ENCODE measurements at regions not wholly inside any gene's neighbourhood (a gene's known extent, or its start where the extent isn't known, plus 50 kb on each side); places are given as distances from the start of the nearest gene placed in this dataset.

DNA sequence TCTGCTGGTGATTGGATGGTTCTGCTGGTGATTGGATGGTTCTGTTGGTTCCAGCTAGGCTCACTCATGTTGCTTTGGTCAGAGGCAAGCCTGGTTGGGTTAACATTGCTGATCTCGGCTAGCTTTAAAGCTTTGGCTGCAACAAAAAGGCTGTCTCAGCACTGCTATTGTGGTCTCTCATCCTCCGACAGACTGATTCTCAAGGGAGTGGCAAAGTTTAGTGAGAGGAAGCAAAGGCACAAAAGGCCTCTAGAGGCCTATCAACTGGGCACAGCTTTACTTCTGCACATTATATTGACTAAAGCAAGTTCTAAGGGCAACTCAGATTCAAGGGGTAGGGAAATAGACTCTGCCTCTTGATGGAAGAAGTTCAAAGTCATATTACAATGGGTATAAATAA is 84.7 kb upstream of the LGR5 start:
- no peak for DNase-seq
- 27 to 34% (median 31%) methylated on average over 2 of the region's 2 CpGs for WGBS, 4 donors
- intact Hi-C loops (cut with DNase I) = no loop called here

GRCh38 chr12:71353607-71354006 is 86.0 kb upstream of the LGR5 start:
- peaks cover 0 to 3% (median 0%) of the 10 kb centered on the region in 12 donors for H3K9me3 ChIP-seq
- WGBS, 4 donors = 63 to 84% (median 78%) methylated on average over 2 of the region's 2 CpGs
- ATAC-seq (no peak), DNase-seq (no peak)
- no peaks in the 10 kb centered on the region for H3K36me3 ChIP-seq
- H3K4me1 ChIP-seq = no peaks in the 10 kb centered on the region
- no peaks in the 10 kb centered on the region for H3K27me3 ChIP-seq
- no peak overlapping the region for H3K27ac ChIP-seq
- intact Hi-C loops (cut with DNase I) = no loop called here
- H3K4me3 ChIP-seq = no peak overlapping the region
- TF ChIP-seq, protein P1, sequence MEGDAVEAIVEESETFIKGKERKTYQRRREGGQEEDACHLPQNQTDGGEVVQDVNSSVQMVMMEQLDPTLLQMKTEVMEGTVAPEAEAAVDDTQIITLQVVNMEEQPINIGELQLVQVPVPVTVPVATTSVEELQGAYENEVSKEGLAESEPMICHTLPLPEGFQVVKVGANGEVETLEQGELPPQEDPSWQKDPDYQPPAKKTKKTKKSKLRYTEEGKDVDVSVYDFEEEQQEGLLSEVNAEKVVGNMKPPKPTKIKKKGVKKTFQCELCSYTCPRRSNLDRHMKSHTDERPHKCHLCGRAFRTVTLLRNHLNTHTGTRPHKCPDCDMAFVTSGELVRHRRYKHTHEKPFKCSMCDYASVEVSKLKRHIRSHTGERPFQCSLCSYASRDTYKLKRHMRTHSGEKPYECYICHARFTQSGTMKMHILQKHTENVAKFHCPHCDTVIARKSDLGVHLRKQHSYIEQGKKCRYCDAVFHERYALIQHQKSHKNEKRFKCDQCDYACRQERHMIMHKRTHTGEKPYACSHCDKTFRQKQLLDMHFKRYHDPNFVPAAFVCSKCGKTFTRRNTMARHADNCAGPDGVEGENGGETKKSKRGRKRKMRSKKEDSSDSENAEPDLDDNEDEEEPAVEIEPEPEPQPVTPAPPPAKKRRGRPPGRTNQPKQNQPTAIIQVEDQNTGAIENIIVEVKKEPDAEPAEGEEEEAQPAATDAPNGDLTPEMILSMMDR (IDR thresholded peaks at IDR 0.05) = no peak
- no peak for TF ChIP-seq POLR2A (IDR thresholded peaks at IDR 0.05)

More for the DNA sequence above, 84.7 kb upstream of the LGR5 start:
- no peak for TF ChIP-seq POLR2A (IDR thresholded peaks at IDR 0.05)
- TF ChIP-seq, protein P1 (IDR thresholded peaks at IDR 0.05) = no peak
- no peaks in the 10 kb centered on the region for H3K27me3 ChIP-seq
- H3K36me3 ChIP-seq = no peaks in the 10 kb centered on the region
- ATAC-seq = no peak
- H3K4me1 ChIP-seq = no peaks in the 10 kb centered on the region
- H3K27ac ChIP-seq = no peak overlapping the region
- peaks cover 0 to 13% (median 4%) of the 10 kb centered on the region in 12 donors for H3K9me3 ChIP-seq
- H3K4me3 ChIP-seq = no peak overlapping the region

GRCh38 chr12:71349950-71350349 is 89.6 kb upstream of the LGR5 start:
- H3K4me1 ChIP-seq = no peaks in the 10 kb centered on the region
- H3K4me3 ChIP-seq = no peak overlapping the region
- ATAC-seq (no peak), DNase-seq (no peak)
- WGBS, 4 donors = 73 to 81% (median 79%) methylated on average over 2 of the region's 2 CpGs
- no peaks in the 10 kb centered on the region for H3K36me3 ChIP-seq
- H3K9me3 ChIP-seq = peaks cover 0 to 3% (median 0%) of the 10 kb centered on the region in 12 donors
- no peak for TF ChIP-seq POLR2A (IDR thresholded peaks at IDR 0.05)
- TF ChIP-seq, protein P1 (IDR thresholded peaks at IDR 0.05) = no peak
- intact Hi-C loops (cut with DNase I) = no loop called here
- no peaks in the 10 kb centered on the region for H3K27me3 ChIP-seq
- no peak overlapping the region for H3K27ac ChIP-seq

DNA sequence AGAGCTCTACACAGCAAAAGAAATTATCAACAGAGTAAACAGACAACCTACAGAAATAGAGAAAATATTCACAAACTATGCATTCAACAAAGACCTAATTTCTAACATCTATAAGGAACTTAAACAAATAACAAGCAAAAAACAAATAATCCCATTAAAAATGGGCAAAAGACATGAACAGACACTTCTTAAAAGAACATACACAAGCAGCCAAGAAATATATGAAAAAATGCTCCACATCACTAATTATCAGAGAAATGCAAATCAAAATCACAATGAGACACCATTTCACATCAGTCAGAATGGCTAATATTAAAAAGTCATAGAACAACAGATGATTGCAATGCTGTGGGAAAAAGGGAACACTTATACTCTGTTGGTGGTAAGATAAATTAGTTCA is 100.7 kb upstream of the LGR5 start:
- Histone ChIP-seq H3K4me3 (no peak overlapping the region), H3K27me3 (no peaks in the 10 kb centered on the region), H3K36me3 (no peaks in the 10 kb centered on the region), H3K27ac (no peak overlapping the region), H3K9me3 (peaks cover 0 to 18% (median 4%) of the 10 kb centered on the region in 12 donors), H3K4me1 (no peaks in the 10 kb centered on the region)
- DNase-seq (no peak), ATAC-seq (no peak)
- TF ChIP-seq, protein P1 (IDR thresholded peaks at IDR 0.05) = no peak
- TF ChIP-seq POLR2A (IDR thresholded peaks at IDR 0.05) = no peak
- intact Hi-C loops (cut with DNase I) = no loop called here
